LNCAP (cell line): ENCODE measurements at regions not wholly inside any gene's neighbourhood (a gene's known extent, or its start where the extent isn't known, plus 50 kb on each side); places are given as distances from the start of the nearest gene placed in this dataset.

ENCODE experiments used
- CTCF ChIP-seq: fragments of 450-650 bp; IDR thresholded peaks from 2 replicates; pipeline ENCODE4 v1.5.1; 2017; ENCODE audit warnings: mild to moderate bottlenecking

- TF ChIP-seq CTCF: no peak
These were observed 239.7 kb downstream of the ATG4C start for GRCh38 chr1:63023637-63024036.

GRCh38 chr1:63024132-63024531 is 240.2 kb downstream of the ATG4C start:
- no peak for TF ChIP-seq CTCF

- no peak for TF ChIP-seq CTCF
These were observed 243.2 kb downstream of the ATG4C start for GRCh38 chr1:63027176-63027575.

GRCh38 chr1:63032171-63032570 is 248.2 kb downstream of the ATG4C start:
- TF ChIP-seq CTCF: no peak

- TF ChIP-seq CTCF: no peak
These were observed 249.3 kb downstream of the ATG4C start for GRCh38 chr1:63033211-63033610.

- no peak for TF ChIP-seq CTCF
These were observed 250.3 kb downstream of the ATG4C start for GRCh38 chr1:63034256-63034655.

- TF ChIP-seq CTCF: no peak
These were observed 254.7 kb downstream of the ATG4C start for GRCh38 chr1:63038586-63038985.

- no peak for TF ChIP-seq CTCF
These were observed 257.7 kb downstream of the ATG4C start for GRCh38 chr1:63041660-63042059.
